SK-N-SH (cell line): ENCODE measurements at regions not wholly inside any gene's neighbourhood (a gene's known extent, or its start where the extent isn't known, plus 50 kb on each side); places are given as distances from the start of the nearest gene placed in this dataset.

ENCODE experiments used
- CTCF ChIA-PET: fragments of 300-600, 350-600 bp; formaldehyde crosslinking; extraction: SDS; loops from one replicate; lab custom pipeline; 2021; lab: Yijun Ruan, JAX
- POLR2A ChIA-PET: fragments of 350-600 bp; sonication (Branson Sonifier 250); formaldehyde crosslinking; extraction: SDS; loops from one replicate; lab custom pipeline; 2020; ENCODE audit warnings: antibody characterized with exemption, inconsistent platforms; lab: Yijun Ruan, JAX
- DNase-seq: peaks from one replicate; pipeline ENCODE4 v3.0.0; 2012
- H2AFZ ChIP-seq: fragments of 200-600 bp; sonication (generic); 2 replicates; pipeline ENCODE4 v1.8.1; 2016; ENCODE audit warnings: antibody characterized with exemption, mild to moderate bottlenecking, low read depth
- H3F3A ChIP-seq: fragments of 200-600 bp; sonication (generic); replicated peaks from 2 replicates; pipeline ENCODE3; 2016; ENCODE audit warnings: antibody characterized with exemption, mild to moderate bottlenecking; ENCODE audit not compliant: insufficient read depth
- H3K27ac ChIP-seq, 2 experiments: fragments of 200-500 bp in 1 of 2; fragments of 200-600 bp in 1 of 2; sonication (Bioruptor generic) in 1 of 2; sonication (generic), shearing (Covaris generic) in 1 of 2; 2 replicates each; pipeline versions ENCODE4 v1.5.1 to v1.6.1; 2014 to 2016; ENCODE audit warnings: low read depth in 2 of 2, inconsistent platforms in 1 of 2, low read length in 1 of 2, mild to moderate bottlenecking in 1 of 2, mixed read lengths in 1 of 2
- H3K27me3 ChIP-seq: fragments of 200-600 bp; sonication (generic), shearing (Covaris generic); 2 replicates; pipeline ENCODE4 v1.6.1; 2016; ENCODE audit warnings: mixed run types; ENCODE audit not compliant: insufficient read depth
- H3K36me3 ChIP-seq, 2 experiments: fragments of 200-500 bp in 1 of 2; fragments of 200-600 bp in 1 of 2; sonication (Bioruptor generic) in 1 of 2; sonication (generic) in 1 of 2; replicated peaks in 1 of 2; 2 replicates each; pipeline versions ENCODE3 to v1.5.1; 2014 to 2016; ENCODE audit warnings: low read length in 1 of 2, mild to moderate bottlenecking in 1 of 2; ENCODE audit not compliant: insufficient read depth in 2 of 2, control insufficient read depth in 1 of 2
- H3K4me1 ChIP-seq, 2 experiments: fragments of 200-500 bp in 1 of 2; fragments of 200-600 bp in 1 of 2; sonication (Bioruptor generic) in 1 of 2; sonication (generic), shearing (Covaris generic) in 1 of 2; 2 replicates each; pipeline versions ENCODE4 v1.5.1 to v1.6.1; 2014 to 2016; ENCODE audit warnings: low read depth in 1 of 2, low read length in 1 of 2, mixed run types in 1 of 2; ENCODE audit not compliant: insufficient read depth in 2 of 2, control insufficient read depth in 1 of 2
- H3K4me2 ChIP-seq: fragments of 200-600 bp; sonication (generic), shearing (Covaris generic); 2 replicates; pipeline ENCODE4 v1.6.1; 2017; ENCODE audit warnings: mixed run types
- H3K4me3 ChIP-seq, 2 experiments: fragments of 200-500 bp in 1 of 2; fragments of 200-600 bp in 1 of 2; sonication (Bioruptor generic) in 1 of 2; sonication (generic), shearing (Covaris generic) in 1 of 2; 2 replicates each; pipeline versions ENCODE4 v1.5.1 to v1.8.1; 2014 to 2016; ENCODE audit warnings: low read depth in 2 of 2, inconsistent platforms in 1 of 2, low read length in 1 of 2, mild to moderate bottlenecking in 1 of 2, mixed read lengths in 1 of 2, moderate library complexity in 1 of 2
- H3K79me2 ChIP-seq: fragments of 200-600 bp; sonication (generic); 2 replicates; pipeline ENCODE4 v1.8.1; 2017; ENCODE audit warnings: mild to moderate bottlenecking; ENCODE audit not compliant: insufficient read depth
- H3K9ac ChIP-seq: fragments of 200-600 bp; sonication (generic); 2 replicates; pipeline ENCODE4 v1.6.1; 2017; ENCODE audit warnings: mixed run types
- H3K9me2 ChIP-seq: fragments of 200-600 bp; sonication (generic); 2 replicates; pipeline ENCODE4 v1.6.1; 2017; ENCODE audit warnings: mixed run types
- H3K9me3 ChIP-seq: fragments of 200-600 bp; sonication (generic); 2 replicates; pipeline ENCODE4 v1.6.1; 2017; ENCODE audit warnings: mixed run types, mild to moderate bottlenecking, moderate library complexity
- H4K20me1 ChIP-seq: fragments of 200-600 bp; sonication (generic); 2 replicates; pipeline ENCODE4 v1.6.1; 2017; ENCODE audit warnings: mild to moderate bottlenecking, mixed run types; ENCODE audit not compliant: insufficient read depth
- CHD2 ChIP-seq: fragments of 150-350 bp; IDR thresholded peaks from 2 replicates; pipeline ENCODE4 v1.6.1; 2018; ENCODE audit warnings: low read length; ENCODE audit not compliant: partially characterized antibody
- EZH2phosphoT487 ChIP-seq: fragments of 200-600 bp; sonication (generic); IDR thresholded peaks from 2 replicates; pipeline ENCODE4 v1.6.1; 2017; ENCODE audit warnings: low read depth, mixed run types, mild to moderate bottlenecking, antibody characterized with exemption, moderate library complexity, borderline replicate concordance
- FOSL2 ChIP-seq: IDR thresholded peaks from 2 replicates; pipeline ENCODE4 v1.4.0; 2012; ENCODE audit warnings: low read depth, mild to moderate bottlenecking, moderate library complexity, borderline replicate concordance
- FOXJ3 ChIP-seq: sonication (generic); formaldehyde crosslinking; IDR thresholded peaks from 2 replicates; pipeline ENCODE4 v1.5.1; 2020; ENCODE audit warnings: mild to moderate bottlenecking, missing genetic modification reagents
- GABPA ChIP-seq: IDR thresholded peaks from 2 replicates; pipeline ENCODE4 v1.4.0; 2012; ENCODE audit warnings: low read depth, mild to moderate bottlenecking
- RFX5 ChIP-seq: IDR thresholded peaks from 2 replicates; pipeline ENCODE4 v1.6.1; 2012; ENCODE audit warnings: mild to moderate bottlenecking, improper control_type of control experiment, low read length
- SIN3A ChIP-seq: IDR thresholded peaks from 2 replicates; pipeline ENCODE4 v1.6.1; 2012; ENCODE audit warnings: low read depth, mild to moderate bottlenecking, low read length, moderate library complexity, borderline replicate concordance
- TAF1 ChIP-seq: IDR thresholded peaks from 2 replicates; pipeline ENCODE4 v1.6.1; 2012; ENCODE audit warnings: low read depth, mild to moderate bottlenecking, low read length, moderate library complexity, borderline replicate concordance
- WGBS: methylation state at CpG from one replicate; pipeline ENCODE4 v1.1.6; 2017; ENCODE audit warnings: low lambda C conversion rate; 5-methylcytosine and 5-hydroxymethylcytosine counted together
- TF ChIP-seq, protein P1 (sequence below): fragments of 200-600 bp; sonication (generic); IDR thresholded peaks from 2 replicates; pipeline ENCODE4 v1.6.1; 2017; ENCODE audit warnings: antibody characterized with exemption, mild to moderate bottlenecking, moderate library complexity
- TF ChIP-seq, protein P2 (sequence below): IDR thresholded peaks from 2 replicates; pipeline ENCODE4 v1.4.0; 2012; ENCODE audit warnings: low read depth, borderline replicate concordance
- TF ChIP-seq, protein P3 (sequence below): fragments of 150-350 bp; IDR thresholded peaks from 2 replicates; pipeline ENCODE4 v1.6.1; 2016; ENCODE audit warnings: mild to moderate bottlenecking, low read depth, low read length
- TF ChIP-seq, protein P4 (sequence below): IDR thresholded peaks from 2 replicates; pipeline ENCODE4 v1.6.1; 2012; ENCODE audit warnings: mild to moderate bottlenecking, low read depth, low read length, moderate library complexity

DNA sequence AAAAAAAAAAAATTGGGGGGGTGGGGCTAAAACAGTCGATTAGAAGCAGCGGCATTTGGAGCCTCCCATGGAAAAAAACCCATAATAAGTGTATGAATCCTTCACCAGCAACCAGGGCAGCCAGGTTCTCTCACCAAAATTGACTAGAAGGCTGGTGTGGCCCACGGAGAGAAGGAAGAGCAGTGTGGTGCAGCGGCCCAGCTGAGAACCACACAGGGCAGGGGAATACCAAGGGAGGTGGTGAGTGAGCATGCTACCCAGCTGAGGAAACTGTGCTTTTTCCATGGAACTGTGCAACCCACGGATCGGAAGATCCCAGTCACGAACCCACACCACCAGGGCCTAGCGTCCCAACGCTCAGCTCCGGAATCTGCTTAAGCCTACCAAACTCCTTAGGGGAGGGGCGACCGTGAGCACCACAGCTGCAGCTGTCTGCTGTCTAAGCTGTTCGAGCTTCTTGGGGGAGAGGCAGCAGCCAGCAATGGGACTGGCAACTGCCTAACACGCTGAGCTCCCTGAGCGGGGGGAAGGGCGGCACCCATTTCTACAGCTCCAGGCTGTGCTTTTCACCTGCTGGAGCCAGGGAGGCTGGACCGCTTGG is 1037.2 kb upstream of the ACVR2A start (continued):
- TF ChIP-seq EZH2phosphoT487: no peak
- TF ChIP-seq, protein P1, sequence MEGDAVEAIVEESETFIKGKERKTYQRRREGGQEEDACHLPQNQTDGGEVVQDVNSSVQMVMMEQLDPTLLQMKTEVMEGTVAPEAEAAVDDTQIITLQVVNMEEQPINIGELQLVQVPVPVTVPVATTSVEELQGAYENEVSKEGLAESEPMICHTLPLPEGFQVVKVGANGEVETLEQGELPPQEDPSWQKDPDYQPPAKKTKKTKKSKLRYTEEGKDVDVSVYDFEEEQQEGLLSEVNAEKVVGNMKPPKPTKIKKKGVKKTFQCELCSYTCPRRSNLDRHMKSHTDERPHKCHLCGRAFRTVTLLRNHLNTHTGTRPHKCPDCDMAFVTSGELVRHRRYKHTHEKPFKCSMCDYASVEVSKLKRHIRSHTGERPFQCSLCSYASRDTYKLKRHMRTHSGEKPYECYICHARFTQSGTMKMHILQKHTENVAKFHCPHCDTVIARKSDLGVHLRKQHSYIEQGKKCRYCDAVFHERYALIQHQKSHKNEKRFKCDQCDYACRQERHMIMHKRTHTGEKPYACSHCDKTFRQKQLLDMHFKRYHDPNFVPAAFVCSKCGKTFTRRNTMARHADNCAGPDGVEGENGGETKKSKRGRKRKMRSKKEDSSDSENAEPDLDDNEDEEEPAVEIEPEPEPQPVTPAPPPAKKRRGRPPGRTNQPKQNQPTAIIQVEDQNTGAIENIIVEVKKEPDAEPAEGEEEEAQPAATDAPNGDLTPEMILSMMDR: no peak
- no peak for TF ChIP-seq TAF1
- TF ChIP-seq CHD2: no peak

DNA sequence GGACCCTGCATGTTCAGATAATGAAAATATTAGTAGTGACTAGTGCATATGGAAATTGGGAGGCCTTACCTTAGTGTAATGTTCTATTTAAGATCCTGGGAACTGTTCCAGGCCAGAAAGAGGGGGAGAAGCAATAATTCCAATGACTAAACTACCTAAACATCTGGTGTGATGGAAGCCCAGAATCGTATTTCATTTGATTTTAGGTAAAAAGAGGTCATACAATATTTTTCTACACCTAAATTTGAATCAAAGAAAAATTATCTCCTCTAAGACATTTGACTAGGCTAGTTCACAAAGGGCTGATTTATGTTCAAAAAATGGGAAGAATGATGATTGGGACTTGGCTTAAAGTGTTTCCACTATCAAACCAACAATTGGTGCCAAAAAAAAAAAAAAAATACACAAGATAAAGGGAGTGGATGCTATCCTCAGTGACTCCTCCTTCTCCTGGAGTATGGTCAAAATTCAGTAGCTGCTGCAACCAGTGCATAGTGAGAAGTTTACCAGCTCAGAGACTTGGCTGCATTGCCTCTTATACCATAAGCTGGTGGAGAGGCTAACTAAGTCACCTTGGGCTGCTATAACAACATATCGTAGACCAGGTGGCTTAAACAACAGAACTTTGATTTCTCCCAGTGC is 1038.3 kb upstream of the ACVR2A start:
- no peak overlapping the region for H3K27ac ChIP-seq
- no peak overlapping the region for H3K4me2 ChIP-seq
- H4K20me1 ChIP-seq: no peaks in the 10 kb centered on the region
- no peaks in the 10 kb centered on the region for H3K9me3 ChIP-seq
- no peaks in the 10 kb centered on the region for H3K9me2 ChIP-seq
- no peaks in the 10 kb centered on the region for H3K4me1 ChIP-seq
- TF ChIP-seq SIN3A: no peak
- TF ChIP-seq, protein P2, sequence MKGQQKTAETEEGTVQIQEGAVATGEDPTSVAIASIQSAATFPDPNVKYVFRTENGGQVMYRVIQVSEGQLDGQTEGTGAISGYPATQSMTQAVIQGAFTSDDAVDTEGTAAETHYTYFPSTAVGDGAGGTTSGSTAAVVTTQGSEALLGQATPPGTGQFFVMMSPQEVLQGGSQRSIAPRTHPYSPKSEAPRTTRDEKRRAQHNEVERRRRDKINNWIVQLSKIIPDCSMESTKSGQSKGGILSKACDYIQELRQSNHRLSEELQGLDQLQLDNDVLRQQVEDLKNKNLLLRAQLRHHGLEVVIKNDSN: no peak
- no peak for TF ChIP-seq RFX5
- no peak for TF ChIP-seq FOXJ3
- no peak for TF ChIP-seq CHD2
- TF ChIP-seq GABPA: no peak
- POLR2A ChIA-PET: no interaction called here
- DNase-seq: no peak
- CTCF ChIA-PET: no interaction called here
- H3F3A ChIP-seq: no peaks in the 10 kb centered on the region
- no peaks in the 10 kb centered on the region for H3K79me2 ChIP-seq
- H3K27me3 ChIP-seq: no peaks in the 10 kb centered on the region
- H2AFZ ChIP-seq: no peak overlapping the region
- H3K36me3 ChIP-seq: no peaks in the 10 kb centered on the region
- H3K9ac ChIP-seq: no peak overlapping the region
- H3K4me3 ChIP-seq: no peak overlapping the region
- WGBS: 0% methylated on average over 2 of the region's 2 CpGs

DNA sequence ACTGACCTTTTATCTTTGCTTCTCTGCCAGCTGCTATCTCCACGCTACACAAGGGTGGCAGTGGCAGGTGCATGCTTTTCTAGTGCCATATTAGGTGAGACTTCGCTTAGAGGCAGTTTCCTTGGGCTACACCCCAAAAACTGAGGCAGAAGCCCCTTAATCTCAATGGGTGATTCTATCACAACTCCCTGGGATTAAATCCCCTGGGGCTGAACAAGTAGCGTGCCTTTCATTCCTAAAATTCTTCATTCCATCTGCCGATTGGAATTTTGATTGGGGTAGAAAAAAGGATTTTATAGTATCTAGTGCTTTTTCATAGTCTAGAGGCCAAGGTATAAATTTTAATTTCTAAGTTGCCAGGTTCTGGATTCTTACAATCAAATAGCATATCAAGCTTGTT is 1040.5 kb upstream of the ACVR2A start:
- Histone ChIP-seq H3F3A (no peaks in the 10 kb centered on the region), H3K9me3 (no peaks in the 10 kb centered on the region), H3K4me3 (no peak overlapping the region), H3K27me3 (no peaks in the 10 kb centered on the region), H3K79me2 (no peaks in the 10 kb centered on the region), H4K20me1 (no peaks in the 10 kb centered on the region), H3K9ac (no peak overlapping the region), H3K27ac (no peak overlapping the region), H3K36me3 (no peaks in the 10 kb centered on the region), H3K4me2 (no peak overlapping the region), H3K9me2 (no peaks in the 10 kb centered on the region; the same call in 1 of the 2 replicates), H3K4me1 (no peaks in the 10 kb centered on the region), H2AFZ (no peak overlapping the region)
- ChIA-PET POLR2A (no interaction called here), CTCF (no interaction called here)
- WGBS: 2% methylated on average over 4 of the region's 4 CpGs
- TF ChIP-seq FOSL2: no peak
- TF ChIP-seq EZH2phosphoT487: no peak
- TF ChIP-seq, protein P3, sequence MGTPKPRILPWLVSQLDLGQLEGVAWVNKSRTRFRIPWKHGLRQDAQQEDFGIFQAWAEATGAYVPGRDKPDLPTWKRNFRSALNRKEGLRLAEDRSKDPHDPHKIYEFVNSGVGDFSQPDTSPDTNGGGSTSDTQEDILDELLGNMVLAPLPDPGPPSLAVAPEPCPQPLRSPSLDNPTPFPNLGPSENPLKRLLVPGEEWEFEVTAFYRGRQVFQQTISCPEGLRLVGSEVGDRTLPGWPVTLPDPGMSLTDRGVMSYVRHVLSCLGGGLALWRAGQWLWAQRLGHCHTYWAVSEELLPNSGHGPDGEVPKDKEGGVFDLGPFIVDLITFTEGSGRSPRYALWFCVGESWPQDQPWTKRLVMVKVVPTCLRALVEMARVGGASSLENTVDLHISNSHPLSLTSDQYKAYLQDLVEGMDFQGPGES: no peak
- TF ChIP-seq, protein P4, sequence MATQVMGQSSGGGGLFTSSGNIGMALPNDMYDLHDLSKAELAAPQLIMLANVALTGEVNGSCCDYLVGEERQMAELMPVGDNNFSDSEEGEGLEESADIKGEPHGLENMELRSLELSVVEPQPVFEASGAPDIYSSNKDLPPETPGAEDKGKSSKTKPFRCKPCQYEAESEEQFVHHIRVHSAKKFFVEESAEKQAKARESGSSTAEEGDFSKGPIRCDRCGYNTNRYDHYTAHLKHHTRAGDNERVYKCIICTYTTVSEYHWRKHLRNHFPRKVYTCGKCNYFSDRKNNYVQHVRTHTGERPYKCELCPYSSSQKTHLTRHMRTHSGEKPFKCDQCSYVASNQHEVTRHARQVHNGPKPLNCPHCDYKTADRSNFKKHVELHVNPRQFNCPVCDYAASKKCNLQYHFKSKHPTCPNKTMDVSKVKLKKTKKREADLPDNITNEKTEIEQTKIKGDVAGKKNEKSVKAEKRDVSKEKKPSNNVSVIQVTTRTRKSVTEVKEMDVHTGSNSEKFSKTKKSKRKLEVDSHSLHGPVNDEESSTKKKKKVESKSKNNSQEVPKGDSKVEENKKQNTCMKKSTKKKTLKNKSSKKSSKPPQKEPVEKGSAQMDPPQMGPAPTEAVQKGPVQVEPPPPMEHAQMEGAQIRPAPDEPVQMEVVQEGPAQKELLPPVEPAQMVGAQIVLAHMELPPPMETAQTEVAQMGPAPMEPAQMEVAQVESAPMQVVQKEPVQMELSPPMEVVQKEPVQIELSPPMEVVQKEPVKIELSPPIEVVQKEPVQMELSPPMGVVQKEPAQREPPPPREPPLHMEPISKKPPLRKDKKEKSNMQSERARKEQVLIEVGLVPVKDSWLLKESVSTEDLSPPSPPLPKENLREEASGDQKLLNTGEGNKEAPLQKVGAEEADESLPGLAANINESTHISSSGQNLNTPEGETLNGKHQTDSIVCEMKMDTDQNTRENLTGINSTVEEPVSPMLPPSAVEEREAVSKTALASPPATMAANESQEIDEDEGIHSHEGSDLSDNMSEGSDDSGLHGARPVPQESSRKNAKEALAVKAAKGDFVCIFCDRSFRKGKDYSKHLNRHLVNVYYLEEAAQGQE: no peak
- no peak for TF ChIP-seq RFX5
- no peak for TF ChIP-seq TAF1
- DNase-seq: no peak
